Karpas-422 (cell line): ENCODE measurements at regions not wholly inside any gene's neighbourhood (a gene's known extent, or its start where the extent isn't known, plus 50 kb on each side); places are given as distances from the start of the nearest gene placed in this dataset.
A peak's percentile ranks its signal among the peaks of the same experiment; 100 is the strongest.
"Not testable (repeated sequence)": the region's sequence is repeated elsewhere in the genome, so short reads cannot be mapped to it uniquely, and the experiment has no call there.

Experiments used
- DNase-seq: peaks from one replicate; pipeline ENCODE4 v3.0.0-alpha.2; 2015
- H2AFZ ChIP-seq: fragments of 200-600 bp; sonication (generic); 2 replicates; pipeline ENCODE4 v1.6.1; 2014; ENCODE audit warnings: antibody characterized with exemption, low read length, mixed read lengths
- H3K27ac ChIP-seq: fragments of 200-600 bp; sonication (generic); 2 replicates; pipeline ENCODE4 v1.5.1; 2014; ENCODE audit warnings: mild to moderate bottlenecking, low read length, moderate library complexity
- H3K27me3 ChIP-seq: fragments of 200-600 bp; sonication (generic); 2 replicates; pipeline ENCODE4 v1.6.1; 2014; ENCODE audit warnings: low read length, mixed read lengths
- H3K36me3 ChIP-seq: fragments of 200-600 bp; sonication (generic); 2 replicates; pipeline ENCODE4 v1.6.1; 2014; ENCODE audit warnings: low read length, mixed read lengths; ENCODE audit not compliant: insufficient read depth
- H3K4me1 ChIP-seq: fragments of 200-600 bp; sonication (generic); 2 replicates; pipeline ENCODE4 v1.6.1; 2014; ENCODE audit warnings: mild to moderate bottlenecking, low read length, mixed read lengths
- H3K4me2 ChIP-seq: fragments of 200-600 bp; sonication (generic); 2 replicates; pipeline ENCODE4 v1.6.1; 2014; ENCODE audit warnings: low read length, low read depth, mild to moderate bottlenecking; ENCODE audit not compliant: poor library complexity, severe bottlenecking
- H3K4me3 ChIP-seq: fragments of 200-600 bp; sonication (generic); 2 replicates; pipeline ENCODE4 v1.5.1; 2014; ENCODE audit warnings: mild to moderate bottlenecking, antibody characterized with exemption, low read length, mixed read lengths
- H3K79me2 ChIP-seq: fragments of 200-600 bp; sonication (generic); 2 replicates; pipeline ENCODE4 v1.6.1; 2014; ENCODE audit warnings: mild to moderate bottlenecking, low read length, mixed read lengths
- H3K9ac ChIP-seq: fragments of 200-600 bp; sonication (generic); 2 replicates; pipeline ENCODE4 v1.6.0; 2014; ENCODE audit warnings: low read length
- H3K9me2 ChIP-seq: fragments of 200-600 bp; sonication (generic), shearing (Covaris generic); replicated peaks from 2 replicates; pipeline ENCODE4 v1.6.0; 2014; ENCODE audit warnings: mild to moderate bottlenecking, low read length, moderate library complexity; ENCODE audit not compliant: insufficient read depth
- H3K9me3 ChIP-seq: fragments of 300-700, 200-600 bp; sonication (generic); 2 replicates; pipeline ENCODE4 v1.6.1; 2014; ENCODE audit warnings: low read length, mixed read lengths
- H4K20me1 ChIP-seq: fragments of 200-600 bp; sonication (generic); 2 replicates; pipeline ENCODE4 v1.6.1; 2014; ENCODE audit warnings: mild to moderate bottlenecking, antibody characterized with exemption, low read length, low read depth; ENCODE audit not compliant: insufficient read depth

GRCh38 chr1:121587230-121587569, 402.4 kb downstream of the SRGAP2C start:
- Histone ChIP-seq H4K20me1 (no peaks in the 10 kb centered on the region), H3K4me1 (peaks cover 2% of the 10 kb centered on the region; the same call in 1 of the 2 replicates), H3K9me3 (no peaks in the 10 kb centered on the region), H3K4me3 (no peak overlapping the region), H3K36me3 (no peaks in the 10 kb centered on the region), H3K9ac (no peak overlapping the region), H3K79me2 (no peaks in the 10 kb centered on the region), H3K4me2 (no peak overlapping the region), H2AFZ (no peak overlapping the region), H3K27me3 (no peaks in the 10 kb centered on the region), H3K27ac (no peak overlapping the region), H3K9me2 (no peaks in the 10 kb centered on the region)
- DNase-seq: no peak

GRCh38 chr1:121587777-121588176, 403.0 kb downstream of the SRGAP2C start:
- Histone ChIP-seq H4K20me1 (no peaks in the 10 kb centered on the region), H3K36me3 (no peaks in the 10 kb centered on the region), H3K4me2 (no peak overlapping the region), H3K9me2 (no peaks in the 10 kb centered on the region), H3K27ac (no peak overlapping the region), H3K4me1 (peaks cover 5% of the 10 kb centered on the region; the same call in 1 of the 2 replicates), H3K27me3 (no peaks in the 10 kb centered on the region), H3K79me2 (no peaks in the 10 kb centered on the region), H3K9ac (no peak overlapping the region), H3K4me3 (no peak overlapping the region), H2AFZ (peak overlapping the region; percentile 33; the same call in 1 of the 2 replicates), H3K9me3 (no peaks in the 10 kb centered on the region)
- no peak for DNase-seq

DNA sequence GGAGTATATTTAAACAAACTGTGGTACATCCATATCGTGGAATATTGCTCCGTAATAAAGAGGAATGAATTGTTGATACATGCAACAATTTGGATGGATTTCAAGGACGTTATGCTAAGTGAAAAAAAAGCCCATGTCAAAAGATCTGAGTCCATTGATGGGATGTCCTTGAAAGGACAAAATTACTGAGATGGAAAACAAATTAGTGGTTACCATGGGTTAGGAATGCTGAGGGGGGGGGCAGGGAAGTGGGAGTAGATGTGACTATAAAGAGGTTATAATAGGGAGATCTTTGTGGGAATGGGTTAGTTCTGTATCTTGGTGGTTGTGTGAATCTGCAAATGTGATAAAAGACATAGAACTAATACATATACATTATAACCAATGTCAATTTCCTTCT, 409.3 kb downstream of the SRGAP2C start:
- 0 out of 2 replicates have a peak overlapping the region, but pooled peaks have one; percentile 22 for H2AFZ ChIP-seq
- no peaks in the 10 kb centered on the region for H3K36me3 ChIP-seq
- H3K9me3 ChIP-seq: no peaks in the 10 kb centered on the region
- peaks cover 5% of the 10 kb centered on the region; the same call in 1 of the 2 replicates for H3K4me1 ChIP-seq
- no peaks in the 10 kb centered on the region for H4K20me1 ChIP-seq
- DNase-seq: no peak
- no peak overlapping the region for H3K4me3 ChIP-seq
- no peak overlapping the region for H3K4me2 ChIP-seq
- no peak overlapping the region for H3K27ac ChIP-seq
- no peaks in the 10 kb centered on the region for H3K9me2 ChIP-seq
- H3K79me2 ChIP-seq: no peaks in the 10 kb centered on the region
- no peaks in the 10 kb centered on the region for H3K27me3 ChIP-seq
- H3K9ac ChIP-seq: no peak overlapping the region

DNA sequence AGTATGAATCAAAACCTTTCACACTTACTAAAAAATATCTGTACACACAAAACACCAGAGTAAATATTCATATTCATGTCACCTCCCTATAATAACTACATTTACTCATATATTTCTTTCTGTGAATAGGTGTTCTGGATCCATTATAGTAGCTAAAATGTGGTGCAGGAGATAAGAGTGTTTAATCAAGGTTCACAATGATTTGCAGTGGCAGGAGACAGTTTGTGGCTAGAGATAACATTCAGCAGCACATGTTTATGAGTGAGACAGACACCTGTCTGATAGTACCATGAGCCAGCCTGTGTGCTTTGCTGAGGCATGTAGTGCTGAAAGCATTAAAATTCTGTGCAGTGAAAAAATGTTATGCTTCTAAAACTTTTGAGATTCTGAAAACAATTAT, 410.3 kb downstream of the SRGAP2C start:
- H3K9me3 ChIP-seq: no peaks in the 10 kb centered on the region
- DNase-seq: no peak
- no peak overlapping the region for H3K4me3 ChIP-seq
- H3K27ac ChIP-seq: no peak overlapping the region
- no peaks in the 10 kb centered on the region for H4K20me1 ChIP-seq
- no peaks in the 10 kb centered on the region for H3K79me2 ChIP-seq
- no peaks in the 10 kb centered on the region for H3K9me2 ChIP-seq
- no peak overlapping the region for H3K9ac ChIP-seq
- H3K4me1 ChIP-seq: peaks cover 5% of the 10 kb centered on the region; the same call in 1 of the 2 replicates
- H2AFZ ChIP-seq: no peak overlapping the region
- H3K36me3 ChIP-seq: no peaks in the 10 kb centered on the region
- no peaks in the 10 kb centered on the region for H3K27me3 ChIP-seq
- H3K4me2 ChIP-seq: no peak overlapping the region

DNA sequence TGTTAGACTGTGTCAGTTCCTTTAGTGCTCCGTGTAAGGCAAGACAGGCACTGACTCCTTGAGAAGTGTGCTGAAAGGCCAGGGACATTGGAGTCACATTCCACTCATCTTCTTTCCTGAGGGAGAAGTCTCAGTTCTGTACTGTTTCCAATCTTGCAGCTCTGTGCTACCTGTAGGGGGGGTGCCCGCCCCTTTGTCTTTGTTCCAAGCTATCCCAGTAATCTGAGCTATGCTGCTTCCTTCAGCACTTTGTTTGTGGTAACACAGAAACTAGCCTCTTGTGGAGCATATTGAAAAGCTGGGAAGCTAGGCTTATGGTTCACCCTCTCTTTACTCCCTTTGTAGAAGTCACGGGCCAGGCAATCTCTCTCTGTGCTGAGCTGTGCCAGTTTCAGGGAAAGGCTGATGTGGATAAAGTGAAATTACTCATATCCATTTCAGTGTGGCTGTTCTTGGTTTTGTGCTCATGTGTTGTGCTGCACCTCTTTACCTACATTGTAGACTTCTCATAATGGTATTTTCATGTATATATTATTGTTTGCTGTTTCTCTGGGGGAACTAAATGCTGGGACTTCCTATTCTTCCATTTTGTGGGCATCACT, 420.2 kb downstream of the SRGAP2C start:
- not testable (repeated sequence) for H3K27me3 ChIP-seq, H3K36me3 ChIP-seq, H3K9ac ChIP-seq

DNA sequence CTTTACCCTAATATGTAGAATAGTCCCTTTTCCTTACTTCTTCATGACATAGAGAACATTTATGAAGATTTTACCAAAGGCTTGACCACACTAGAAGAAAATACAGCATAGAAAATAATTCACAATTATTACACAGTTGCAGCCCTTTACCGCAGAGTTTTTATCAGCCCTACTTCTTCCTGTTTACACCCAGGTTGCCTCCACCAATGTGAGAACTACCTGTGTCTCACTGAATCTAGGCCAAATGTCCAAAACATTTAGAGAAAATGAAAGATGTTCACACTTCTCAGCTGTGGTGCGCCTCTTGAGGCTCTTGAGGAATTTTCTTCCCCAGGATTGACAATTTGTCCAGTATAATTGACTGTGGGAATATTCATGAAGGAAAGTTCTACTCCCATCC, 422.7 kb downstream of the SRGAP2C start:
- H4K20me1 ChIP-seq, H3K9me2 ChIP-seq, H3K4me3 ChIP-seq, H3K9ac ChIP-seq, H3K27me3 ChIP-seq, H3K4me2 ChIP-seq, H3K36me3 ChIP-seq, DNase-seq, H3K4me1 ChIP-seq, H3K79me2 ChIP-seq, H2AFZ ChIP-seq, H3K9me3 ChIP-seq, H3K27ac ChIP-seq: not testable (repeated sequence)

More for the DNA sequence above, 420.2 kb downstream of the SRGAP2C start:
- DNase-seq, H4K20me1 ChIP-seq, H3K9me2 ChIP-seq, H3K9me3 ChIP-seq, H2AFZ ChIP-seq, H3K4me3 ChIP-seq, H3K27ac ChIP-seq, H3K4me2 ChIP-seq, H3K79me2 ChIP-seq, H3K4me1 ChIP-seq: not testable (repeated sequence)
